HUES48 (cell line): ENCODE measurements at regions not wholly inside any gene's neighbourhood (a gene's known extent, or its start where the extent isn't known, plus 50 kb on each side); places are given as distances from the start of the nearest gene placed in this dataset.
A peak's percentile ranks its signal among the peaks of the same experiment; 100 is the strongest.

Source experiments
- H3K27ac ChIP-seq: one replicate; pipeline ENCODE4 v1.7.0; 2013; ENCODE audit warnings: low read depth, low read length, inconsistent platforms
- H3K27me3 ChIP-seq: 2 replicates; pipeline ENCODE4 v1.6.1; 2013; ENCODE audit warnings: mild to moderate bottlenecking, low read length; ENCODE audit not compliant: control insufficient read depth, insufficient read depth
- H3K36me3 ChIP-seq: 2 replicates; pipeline ENCODE4 v1.6.1; 2013; ENCODE audit warnings: low read length; ENCODE audit not compliant: control insufficient read depth, insufficient read depth
- H3K4me1 ChIP-seq: 2 replicates; pipeline ENCODE4 v1.6.1; 2013; ENCODE audit warnings: mild to moderate bottlenecking, low read length; ENCODE audit not compliant: control insufficient read depth, insufficient read depth
- H3K4me3 ChIP-seq: 2 replicates; pipeline ENCODE4 v1.5.1; 2013; ENCODE audit warnings: mild to moderate bottlenecking, low read depth, low read length
- H3K9ac ChIP-seq: 2 replicates; pipeline ENCODE4 v1.6.1; 2013; ENCODE audit warnings: mild to moderate bottlenecking, low read depth, low read length, moderate library complexity
- H3K9me3 ChIP-seq: 2 replicates; pipeline ENCODE4 v1.6.1; 2013; ENCODE audit warnings: low read length; ENCODE audit not compliant: control insufficient read depth, insufficient read depth

GRCh38 chr3:11089931-11090330 lies 64.4 kb upstream of the HRH1 start:
- H3K36me3 ChIP-seq = no peaks in the 10 kb centered on the region
- no peak overlapping the region for H3K4me3 ChIP-seq
- no peaks in the 10 kb centered on the region for H3K4me1 ChIP-seq
- H3K27me3 ChIP-seq = no peaks in the 10 kb centered on the region
- H3K9me3 ChIP-seq = no peaks in the 10 kb centered on the region
- H3K27ac ChIP-seq = no peak overlapping the region
- no peak overlapping the region for H3K9ac ChIP-seq

- Histone ChIP-seq H3K9me3 (no peaks in the 10 kb centered on the region), H3K4me1 (no peaks in the 10 kb centered on the region), H3K36me3 (no peaks in the 10 kb centered on the region), H3K9ac (no peak overlapping the region), H3K4me3 (no peak overlapping the region), H3K27me3 (no peaks in the 10 kb centered on the region; the same call in 1 of the 2 replicates), H3K27ac (no peak overlapping the region)
These were observed 63.7 kb upstream of the HRH1 start for GRCh38 chr3:11090551-11090950.

GRCh38 chr3:11091088-11091590 lies 63.2 kb upstream of the HRH1 start:
- Histone ChIP-seq H3K27me3 (peaks cover 2% of the 10 kb centered on the region), H3K9ac (no peak overlapping the region), H3K27ac (no peak overlapping the region), H3K4me1 (peaks cover under 1% of the 10 kb centered on the region), H3K36me3 (no peaks in the 10 kb centered on the region), H3K4me3 (no peak overlapping the region), H3K9me3 (no peaks in the 10 kb centered on the region)

- no peaks in the 10 kb centered on the region for H3K9me3 ChIP-seq
- no peak overlapping the region for H3K27ac ChIP-seq
These were observed 62.5 kb upstream of the HRH1 start for GRCh38 chr3:11091791-11092190.

GRCh38 chr3:11093823-11094340 lies 60.4 kb upstream of the HRH1 start:
- Histone ChIP-seq H3K27me3 (peaks cover 7% of the 10 kb centered on the region), H3K27ac (no peak overlapping the region), H3K36me3 (no peaks in the 10 kb centered on the region), H3K4me1 (peaks cover 5% of the 10 kb centered on the region), H3K4me3 (no peak overlapping the region), H3K9me3 (no peaks in the 10 kb centered on the region), H3K9ac (no peak overlapping the region)

More at GRCh38 chr3:11091791-11092190, 62.5 kb upstream of the HRH1 start:
- H3K36me3 ChIP-seq = no peaks in the 10 kb centered on the region
- H3K27me3 ChIP-seq = peaks cover 7% of the 10 kb centered on the region
- H3K4me3 ChIP-seq = no peak overlapping the region
- no peak overlapping the region for H3K9ac ChIP-seq
- H3K4me1 ChIP-seq = peaks cover 5% of the 10 kb centered on the region

GRCh38 chr3:11095932-11096265 lies 58.4 kb upstream of the HRH1 start:
- no peak overlapping the region for H3K9ac ChIP-seq
- H3K4me3 ChIP-seq = peak overlapping the region; percentile 50; the same call in 1 of the 2 replicates
- peaks cover 7% of the 10 kb centered on the region for H3K27me3 ChIP-seq
- no peaks in the 10 kb centered on the region for H3K9me3 ChIP-seq
- H3K36me3 ChIP-seq = no peaks in the 10 kb centered on the region
- H3K4me1 ChIP-seq = peaks cover 5% of the 10 kb centered on the region
- H3K27ac ChIP-seq = peak overlapping the region; percentile 93

- Histone ChIP-seq H3K36me3 (no peaks in the 10 kb centered on the region), H3K4me3 (peak overlapping the region; percentile 50), H3K9me3 (no peaks in the 10 kb centered on the region), H3K27ac (peak overlapping the region; percentile 93), H3K27me3 (peaks cover 7% of the 10 kb centered on the region), H3K4me1 (peaks cover 5% of the 10 kb centered on the region), H3K9ac (no peak overlapping the region)
These were observed 57.8 kb upstream of the HRH1 start for GRCh38 chr3:11096266-11097139.

- Histone ChIP-seq H3K4me3 (no peak overlapping the region), H3K9ac (no peak overlapping the region), H3K27ac (no peak overlapping the region), H3K27me3 (peaks cover 7% of the 10 kb centered on the region), H3K36me3 (no peaks in the 10 kb centered on the region), H3K9me3 (0 out of 2 replicates have a peak, but pooled peaks cover 4% of the 10 kb centered on the region), H3K4me1 (peaks cover 5% of the 10 kb centered on the region)
These were observed 55.0 kb upstream of the HRH1 start for GRCh38 chr3:11099306-11099705.
